Dedifferentiated amniotic fluid mesenchymal stem cell (primary cell): ENCODE measurements at regions not wholly inside any gene's neighbourhood (a gene's known extent, or its start where the extent isn't known, plus 50 kb on each side); places are given as distances from the start of the nearest gene placed in this dataset.

Source experiments
- DNase-seq: peaks from one replicate; pipeline ENCODE4 v3.0.0-alpha.2; 2016; ENCODE audit errors: extremely low spot score

DNA sequence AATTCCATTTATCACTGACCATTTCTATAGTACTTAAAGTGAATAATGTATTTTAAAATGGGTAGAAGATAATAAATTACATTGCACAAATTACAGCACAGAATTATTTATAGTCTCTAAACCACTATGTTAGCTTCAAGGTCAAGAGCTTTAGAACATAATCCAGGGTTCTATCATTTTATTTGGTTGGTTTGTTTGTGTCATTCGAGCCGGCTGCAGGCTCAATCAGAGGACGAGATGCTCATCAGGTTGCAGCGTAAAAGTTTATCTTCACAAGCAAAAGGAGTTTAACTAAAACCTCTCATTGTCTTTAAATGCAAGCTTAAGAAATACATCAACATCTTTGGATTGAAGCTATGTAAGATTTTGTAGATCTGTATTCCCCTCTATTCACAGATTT, 523.8 kb downstream of the EFNA5 start:
- no peak for DNase-seq

DNA sequence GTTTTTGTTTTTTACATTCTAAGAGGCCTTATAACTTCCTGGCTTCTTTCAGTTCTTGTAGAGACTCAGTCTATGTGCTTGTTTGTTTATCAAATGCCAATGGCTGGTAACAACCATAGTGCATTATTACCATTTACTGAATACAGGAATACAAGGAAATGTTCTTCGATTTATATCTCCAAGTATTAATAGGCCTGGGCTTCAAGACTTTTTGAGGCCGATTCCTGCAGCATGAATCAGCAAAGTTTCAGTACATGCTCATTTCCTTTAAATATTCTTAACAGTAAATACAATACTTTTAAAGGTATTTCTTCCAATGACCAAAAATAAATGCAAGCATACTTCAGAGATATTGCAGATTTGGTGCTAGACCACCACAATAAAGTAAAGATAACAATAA, 535.3 kb downstream of the EFNA5 start:
- peak; percentile 24 for DNase-seq

DNA sequence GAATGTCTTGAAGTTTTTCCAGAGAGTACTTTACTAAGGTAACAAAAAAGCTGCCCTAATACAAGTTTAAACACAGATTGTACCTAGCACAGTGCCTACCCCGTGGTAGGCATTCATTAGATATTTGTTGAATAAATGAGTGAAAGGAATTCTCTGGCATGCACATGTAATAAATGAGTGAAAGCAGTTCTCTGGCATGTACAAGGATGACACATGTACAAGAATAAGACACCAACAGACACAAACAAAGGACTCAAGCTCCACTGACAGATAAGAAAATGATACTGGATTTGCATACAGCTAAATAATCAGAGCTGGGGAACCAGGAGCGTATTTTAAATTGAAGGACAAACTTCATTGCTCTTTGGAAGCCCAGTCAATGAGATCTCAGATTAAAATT, 535.8 kb downstream of the EFNA5 start:
- no peak for DNase-seq

GRCh38 chr5:107129051-107129450, 541.7 kb downstream of the EFNA5 start:
- DNase-seq, result peak; percentile 56

DNA sequence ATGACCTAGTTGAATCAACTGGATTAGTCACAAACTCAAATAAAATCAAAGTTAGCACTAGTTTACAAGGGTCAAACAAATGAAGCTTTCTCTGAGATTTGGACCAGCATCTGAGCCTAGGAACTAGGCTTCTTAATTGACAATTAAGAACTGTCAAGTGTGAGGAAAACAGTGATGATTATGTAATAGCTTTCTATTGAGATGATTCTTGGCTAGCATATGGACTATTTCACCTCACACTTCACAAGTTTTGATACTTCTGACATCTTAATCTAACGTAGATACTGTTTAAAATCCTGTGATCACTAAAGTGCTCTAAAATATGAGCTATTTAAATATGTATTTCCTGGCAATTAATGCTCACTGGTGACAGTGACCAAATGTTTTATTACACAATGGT, 542.9 kb downstream of the EFNA5 start:
- DNase-seq, result no peak

GRCh38 chr5:107126341-107126740, 544.4 kb downstream of the EFNA5 start:
- no peak for DNase-seq

- no peak for DNase-seq
Measured at GRCh38 chr5:107124376-107124775, 546.4 kb downstream of the EFNA5 start.

DNA sequence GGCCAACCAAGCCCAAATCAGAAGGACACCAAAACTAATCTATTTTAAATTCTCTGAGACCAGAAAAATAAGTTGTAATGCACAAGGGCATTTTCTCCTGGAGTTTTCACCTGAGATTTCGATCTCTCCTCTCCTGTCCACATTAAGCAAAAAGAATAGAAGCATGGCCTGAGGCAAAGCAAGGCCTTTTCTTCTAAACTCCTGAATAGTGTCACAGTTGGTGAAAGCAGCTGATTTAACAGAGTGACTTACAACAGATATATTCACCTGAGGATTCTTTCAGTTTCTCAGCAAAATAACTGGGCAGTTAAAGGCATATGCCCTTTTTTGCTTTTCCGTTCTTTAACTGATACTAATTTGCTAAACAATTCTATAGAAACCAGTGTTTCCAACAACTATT, 547.7 kb downstream of the EFNA5 start:
- DNase-seq, result no peak

DNA sequence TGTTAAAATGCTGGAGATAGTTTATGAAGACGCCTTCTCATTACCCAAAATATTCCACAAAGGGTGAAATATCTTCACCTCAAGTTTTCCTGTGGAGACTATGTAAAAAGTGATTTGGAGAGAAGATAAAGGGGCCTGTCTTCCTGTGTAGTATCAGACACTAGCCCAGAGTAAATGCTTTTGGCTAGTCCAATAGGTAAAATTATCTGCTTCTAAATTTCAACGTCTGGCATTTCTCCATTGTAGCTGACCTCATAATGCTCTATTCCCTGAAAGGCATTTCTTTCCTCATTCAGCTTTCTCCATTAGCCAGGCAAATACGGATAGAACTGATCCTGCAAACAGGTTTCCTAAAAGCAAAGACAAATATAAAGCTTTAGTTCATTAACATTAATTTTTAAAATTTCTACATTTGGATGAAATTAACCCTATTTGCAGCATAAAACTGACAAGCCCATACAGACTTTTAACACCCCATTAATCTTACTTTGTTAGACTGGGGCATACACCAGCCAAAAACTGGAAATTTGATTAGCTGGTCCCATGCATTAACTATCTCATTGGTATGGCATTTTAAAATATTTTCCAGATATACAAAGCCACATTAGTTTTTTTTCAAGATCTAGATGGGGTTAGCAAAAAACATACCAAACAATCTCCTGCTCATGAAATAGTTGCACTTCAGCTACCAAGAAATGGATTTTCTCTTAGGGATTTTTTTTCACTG, 548.8 kb downstream of the EFNA5 start:
- DNase-seq, result no peak

- no peak for DNase-seq
Measured at GRCh38 chr5:107119656-107120055, 551.1 kb downstream of the EFNA5 start.

DNA sequence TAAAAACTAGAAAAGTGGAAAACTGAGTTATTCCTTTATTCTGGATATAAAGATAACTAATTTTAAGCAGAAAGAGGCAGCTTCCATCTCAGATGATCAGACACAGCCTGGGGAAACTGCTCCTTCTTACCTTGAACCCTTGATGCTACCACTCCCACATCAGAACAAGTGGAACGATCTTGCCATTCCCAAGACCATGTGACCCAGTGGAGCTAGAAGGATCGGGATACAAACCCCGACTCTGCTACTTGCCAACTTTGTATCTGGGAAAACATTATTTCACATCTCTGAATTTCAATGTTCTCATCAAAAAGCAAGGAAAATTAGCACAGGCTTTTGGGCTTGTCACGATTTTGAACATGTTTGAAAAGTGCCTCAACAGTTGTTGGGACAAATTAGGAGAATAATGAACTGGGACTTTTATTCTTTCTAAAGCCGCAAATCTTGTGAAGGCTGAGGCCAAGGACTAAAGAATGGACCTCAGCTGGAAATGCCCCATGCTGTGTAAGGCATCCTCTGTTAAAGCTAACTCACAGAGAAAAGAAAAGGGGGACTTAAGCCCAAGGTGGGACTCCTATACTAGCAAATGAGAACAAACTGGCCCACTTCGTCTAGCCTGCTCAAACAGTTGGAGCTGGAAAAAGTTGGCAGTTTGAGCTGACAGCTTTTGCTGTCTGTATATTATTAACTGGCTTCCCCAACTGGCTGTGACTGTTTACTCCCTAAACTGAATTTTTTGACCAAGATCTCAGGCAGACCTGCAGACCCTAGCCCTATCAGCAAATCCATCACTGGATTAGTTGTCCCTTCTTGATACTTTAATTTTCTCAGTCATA, 552.3 kb downstream of the EFNA5 start:
- no peak for DNase-seq

- DNase-seq, result no peak
Measured at GRCh38 chr5:107112216-107112615, 558.5 kb downstream of the EFNA5 start.

- DNase-seq, result no peak
Measured at GRCh38 chr5:107104040-107104995, 566.4 kb downstream of the EFNA5 start.

GRCh38 chr5:107103522-107103921, 567.2 kb downstream of the EFNA5 start:
- no peak for DNase-seq

GRCh38 chr5:107100121-107100520, 570.6 kb downstream of the EFNA5 start:
- no peak for DNase-seq

DNA sequence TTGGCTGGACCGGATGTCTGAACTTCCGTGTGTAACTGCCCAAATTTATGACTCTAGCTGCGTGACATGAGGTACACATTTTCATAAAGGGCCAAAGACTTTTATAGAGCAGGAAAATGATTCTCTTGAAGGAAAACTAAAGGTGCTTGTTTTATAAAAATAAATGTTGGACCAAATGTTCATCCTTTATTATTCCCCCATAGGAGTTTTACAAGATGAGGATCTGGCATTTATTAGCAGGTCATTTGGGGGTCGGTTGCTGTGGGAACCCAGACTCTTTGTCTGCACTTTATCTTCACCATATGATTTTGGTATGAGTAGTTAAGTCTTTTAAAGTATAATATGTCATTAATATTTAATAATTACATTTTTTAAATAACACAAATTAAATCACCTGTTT, 571.2 kb downstream of the EFNA5 start:
- DNase-seq, result no peak

DNA sequence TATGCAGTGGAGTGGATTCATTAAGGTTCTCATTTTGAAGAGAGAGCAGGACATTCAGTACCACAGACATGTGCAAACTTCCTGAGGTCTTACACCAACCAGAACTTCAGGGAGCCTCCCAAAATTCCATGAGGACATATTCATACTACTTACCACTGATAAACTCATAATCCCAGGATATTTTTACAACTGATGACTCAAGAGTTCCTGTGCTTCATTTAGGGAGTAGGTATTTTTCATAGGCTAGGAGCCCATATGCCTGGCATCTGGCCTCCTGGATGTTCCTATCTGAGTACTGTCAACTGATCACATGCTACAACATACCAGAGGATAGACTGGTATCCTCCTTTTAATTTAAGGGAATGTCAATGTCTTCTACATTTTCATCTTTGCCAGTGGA, 578.0 kb downstream of the EFNA5 start:
- DNase-seq, result no peak

- peak; percentile 48 for DNase-seq
Measured at GRCh38 chr5:107090506-107090905, 580.2 kb downstream of the EFNA5 start.

DNA sequence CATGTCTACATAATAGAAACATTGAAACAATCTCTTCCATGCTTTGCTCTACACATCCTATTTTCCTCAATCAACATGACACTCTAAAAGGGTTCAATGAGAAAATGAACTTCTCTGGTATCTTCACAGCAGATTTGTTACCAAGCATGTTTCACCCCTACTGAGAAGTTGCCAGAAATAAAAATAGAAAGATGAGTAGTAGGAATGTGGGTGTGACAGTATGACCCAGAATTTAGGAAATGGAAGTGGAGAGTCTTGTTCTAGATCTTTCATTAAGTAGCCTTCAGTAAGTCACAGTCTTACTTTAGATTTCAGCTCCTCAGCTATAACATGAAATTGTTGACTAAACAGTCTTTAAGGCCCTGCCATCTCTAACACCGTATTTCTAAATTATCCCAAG, 581.8 kb downstream of the EFNA5 start:
- DNase-seq, result no peak

DNA sequence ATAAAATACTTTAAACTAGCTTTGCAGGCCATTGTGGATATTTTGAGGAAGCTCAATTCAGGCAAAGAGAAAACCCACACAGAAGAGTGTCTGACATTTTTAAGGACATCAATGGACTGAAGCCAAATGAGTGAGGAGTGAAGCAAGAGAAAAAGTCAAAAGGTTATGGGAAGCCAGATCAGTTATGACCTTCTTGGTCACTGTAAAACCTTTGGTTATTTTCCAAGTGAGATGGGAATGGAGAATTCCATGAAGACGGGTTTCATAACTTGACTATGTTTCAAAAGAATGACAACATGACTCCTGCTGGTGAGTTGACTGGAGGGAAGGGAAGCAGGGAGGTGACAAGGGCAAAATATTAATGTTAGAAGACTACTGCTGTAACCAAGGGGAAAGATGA, 585.2 kb downstream of the EFNA5 start:
- DNase-seq, result no peak

GRCh38 chr5:107074996-107075395, 595.7 kb downstream of the EFNA5 start:
- DNase-seq, result no peak

- no peak for DNase-seq
Measured at GRCh38 chr5:107072967-107073366, 597.8 kb downstream of the EFNA5 start.
